Caki2 (cell line): ENCODE measurements at regions not wholly inside any gene's neighbourhood (a gene's known extent, or its start where the extent isn't known, plus 50 kb on each side); places are given as distances from the start of the nearest gene placed in this dataset.
"Not testable (repeated sequence)": the region's sequence is repeated elsewhere in the genome, so short reads cannot be mapped to it uniquely, and the experiment has no call there.

Source experiments
- DNase-seq: peaks from one replicate; pipeline ENCODE4 v3.0.0-alpha.2; 2015; ENCODE audit warnings: low read depth
- in situ Hi-C: cut with HindIII; loops from 2 replicates; pipeline ENCODE4 v1.10.0; 2016; ENCODE audit warnings: low sequenced_read_pairs, low pct_unique_long_range_greater_than_20kb, mixed read lengths

- DNase-seq, result no peak
- in situ Hi-C loops, result no loop called here
Measured at GRCh38 chr7:98760201-98760651, 109.6 kb downstream of the TMEM130 start.

GRCh38 chr7:98761225-98761624 lies 108.6 kb downstream of the TMEM130 start:
- no peak for DNase-seq
- in situ Hi-C loops, result no loop called here

GRCh38 chr7:98762620-98763019 lies 107.2 kb downstream of the TMEM130 start:
- no peak for DNase-seq
- in situ Hi-C loops, result no loop called here

GRCh38 chr7:98763441-98763840 lies 106.4 kb downstream of the TMEM130 start:
- no peak for DNase-seq
- in situ Hi-C loops, result no loop called here

- DNase-seq, result no peak
- in situ Hi-C loops, result no loop called here
Measured at GRCh38 chr7:98764946-98765345, 104.9 kb downstream of the TMEM130 start.

- DNase-seq, in situ Hi-C loops: not testable (repeated sequence)
Measured at GRCh38 chr7:98770085-98770484, 99.7 kb downstream of the TMEM130 start.

GRCh38 chr7:98771519-98771918 lies 98.3 kb downstream of the TMEM130 start:
- in situ Hi-C loops, result no loop called here
- no peak for DNase-seq

GRCh38 chr7:98771941-98772603 lies 97.7 kb downstream of the TMEM130 start:
- in situ Hi-C loops, result no loop called here
- DNase-seq, result no peak

- DNase-seq, result no peak
- in situ Hi-C loops, result no loop called here
Measured at GRCh38 chr7:98774884-98775283, 94.9 kb downstream of the TMEM130 start.

GRCh38 chr7:98777051-98777450 lies 92.8 kb downstream of the TMEM130 start:
- DNase-seq, result no peak
- in situ Hi-C loops, result no loop called here

- DNase-seq, result no peak
- in situ Hi-C loops, result no loop called here
Measured at GRCh38 chr7:98778421-98778820, 91.4 kb downstream of the TMEM130 start.

GRCh38 chr7:98779800-98780587 lies 89.8 kb downstream of the TMEM130 start:
- in situ Hi-C loops, result no loop called here
- DNase-seq, result no peak

- in situ Hi-C loops, result no loop called here
- no peak for DNase-seq
Measured at GRCh38 chr7:98784216-98784785, 85.5 kb downstream of the TMEM130 start.

- no peak for DNase-seq
- in situ Hi-C loops, result no loop called here
Measured at GRCh38 chr7:98785929-98786571, 83.8 kb downstream of the TMEM130 start.

GRCh38 chr7:98788966-98789365 lies 80.8 kb downstream of the TMEM130 start:
- no peak for DNase-seq
- in situ Hi-C loops, result no loop called here

GRCh38 chr7:98794453-98794852 lies 75.4 kb downstream of the TMEM130 start:
- in situ Hi-C loops, DNase-seq: not testable (repeated sequence)

GRCh38 chr7:98795741-98796493 lies 73.9 kb downstream of the TMEM130 start:
- in situ Hi-C loops, result no loop called here
- no peak for DNase-seq
